KG1 (cell line): ENCODE measurements at regions not wholly inside any gene's neighbourhood (a gene's known extent, or its start where the extent isn't known, plus 50 kb on each side); places are given as distances from the start of the nearest gene placed in this dataset.

Experiments used
- DNase-seq: peaks from one replicate; lab custom pipeline; 2025; lab: John Stamatoyannopoulos, UW

- no peak for DNase-seq
These were observed 257.5 kb downstream of the IPMK start for GRCh38 chr10:58010073-58010702.

DNA sequence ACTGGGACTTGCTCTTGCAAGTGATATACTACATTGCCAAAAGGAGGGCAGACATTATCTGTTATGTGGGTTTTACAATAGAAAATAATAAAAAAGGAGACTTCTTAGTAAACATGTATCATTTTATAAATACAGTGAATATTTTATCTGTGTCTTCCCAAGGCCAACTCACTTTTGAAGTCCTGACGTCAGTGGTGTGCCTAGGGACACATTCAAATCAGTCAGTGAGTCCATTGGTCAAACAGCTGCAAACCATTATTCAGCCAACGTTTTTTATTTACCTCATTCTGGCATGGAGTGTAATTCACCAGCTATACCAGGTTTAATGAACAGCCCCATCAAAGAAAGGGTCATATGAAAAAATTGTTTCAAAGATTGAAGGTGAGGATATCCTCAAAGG lies 263.7 kb downstream of the IPMK start:
- DNase-seq: no peak

DNA sequence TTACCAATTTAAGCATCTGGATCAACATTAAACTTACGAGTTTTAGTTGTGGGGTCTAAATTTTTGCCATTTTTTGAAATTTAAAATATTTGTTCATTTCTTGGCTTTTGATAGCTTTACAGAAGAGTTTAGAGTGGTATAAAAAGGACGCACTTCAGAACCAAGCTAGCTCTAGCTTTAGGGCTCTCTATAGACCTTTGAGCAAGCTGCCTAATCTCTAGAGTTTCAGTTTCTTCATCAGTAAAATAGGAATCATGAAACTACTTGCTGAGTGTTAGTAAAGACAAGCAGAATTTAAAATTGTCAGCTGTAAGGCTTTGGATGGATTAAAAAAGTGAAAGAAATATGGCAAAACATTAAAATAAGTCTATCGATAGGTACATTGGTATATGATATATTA lies 266.5 kb downstream of the IPMK start:
- DNase-seq: no peak

- no peak for DNase-seq
These were observed 271.2 kb downstream of the IPMK start for GRCh38 chr10:57996536-57996935.

DNA sequence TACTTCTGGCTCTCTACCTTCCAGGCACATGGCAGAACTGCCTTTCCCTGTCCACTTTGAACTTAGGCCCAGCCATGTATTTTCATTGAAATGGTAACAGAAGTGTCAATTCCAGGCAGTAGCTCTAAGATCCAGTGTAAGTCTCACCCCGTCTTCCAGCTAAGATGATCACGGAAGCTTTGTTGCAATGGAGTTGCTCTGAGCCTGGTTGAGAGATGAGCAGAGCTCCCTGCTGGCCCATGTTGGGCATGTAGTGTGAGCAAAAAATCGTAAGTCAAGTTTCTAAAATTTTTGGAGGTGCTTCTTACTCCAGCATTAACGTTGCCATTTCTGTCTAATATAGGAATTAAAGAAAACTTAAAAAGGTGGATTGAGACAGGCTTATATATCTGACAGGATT lies 274.4 kb downstream of the IPMK start:
- DNase-seq: no peak

- DNase-seq: no peak
These were observed 275.2 kb downstream of the IPMK start for GRCh38 chr10:57992321-57993077.

GRCh38 chr10:57988964-57989363 lies 278.7 kb downstream of the IPMK start:
- DNase-seq: no peak

DNA sequence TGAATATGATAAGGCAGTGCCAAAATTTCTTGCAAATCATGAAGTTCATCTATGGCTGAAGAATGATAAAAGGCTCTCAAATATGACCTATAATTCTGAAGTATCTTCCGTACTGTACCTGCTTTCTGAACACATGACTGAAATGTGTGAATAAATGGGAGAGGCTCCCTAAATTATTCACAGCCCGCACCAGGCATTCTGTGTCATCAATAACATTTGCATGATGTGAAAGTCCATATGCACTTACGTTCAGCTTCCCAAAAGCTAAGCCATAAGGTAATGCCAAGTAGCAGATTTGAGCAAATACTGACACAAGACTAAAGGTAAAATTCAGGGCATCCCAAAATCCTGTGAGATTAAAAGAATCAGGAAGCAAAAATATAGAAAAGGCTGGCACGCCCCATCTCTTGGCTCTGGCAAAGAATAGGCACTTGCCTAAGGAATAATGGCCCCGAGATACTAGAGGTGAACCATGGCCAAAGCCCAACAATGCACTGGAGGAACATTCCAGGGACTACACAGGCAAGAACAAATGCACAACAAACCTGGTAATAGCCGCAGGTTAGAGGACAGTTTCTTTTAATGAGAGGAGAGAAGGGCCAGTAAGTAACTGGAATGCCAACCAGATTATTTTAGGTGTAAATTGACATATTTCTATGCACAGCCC lies 280.5 kb downstream of the IPMK start:
- no peak for DNase-seq

- no peak for DNase-seq
These were observed 281.3 kb downstream of the IPMK start for GRCh38 chr10:57986422-57986821.

DNA sequence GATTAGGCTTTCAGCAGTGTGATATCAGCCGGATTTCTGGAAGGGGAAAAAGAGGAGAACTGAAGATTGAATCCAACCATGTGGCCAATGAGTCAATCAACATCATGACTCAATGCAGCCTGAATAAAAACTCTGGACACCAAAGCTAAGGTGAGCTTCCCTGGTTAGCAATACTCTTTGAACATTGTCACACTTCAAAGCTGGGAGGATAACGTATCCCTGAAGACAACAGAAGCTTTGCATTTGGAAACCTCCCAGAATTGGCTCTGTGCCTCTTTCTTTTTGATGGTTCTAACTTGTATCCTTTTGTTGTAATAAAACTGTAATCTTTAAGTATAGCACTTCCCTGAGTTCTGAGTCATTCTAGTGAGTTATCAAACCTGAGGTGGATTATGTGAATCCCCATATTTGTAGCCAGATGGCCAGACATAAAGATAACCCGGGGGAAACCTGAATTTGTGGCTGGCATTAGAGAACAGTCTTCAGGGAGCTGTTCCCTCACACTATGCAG lies 284.4 kb downstream of the IPMK start:
- DNase-seq: no peak

DNA sequence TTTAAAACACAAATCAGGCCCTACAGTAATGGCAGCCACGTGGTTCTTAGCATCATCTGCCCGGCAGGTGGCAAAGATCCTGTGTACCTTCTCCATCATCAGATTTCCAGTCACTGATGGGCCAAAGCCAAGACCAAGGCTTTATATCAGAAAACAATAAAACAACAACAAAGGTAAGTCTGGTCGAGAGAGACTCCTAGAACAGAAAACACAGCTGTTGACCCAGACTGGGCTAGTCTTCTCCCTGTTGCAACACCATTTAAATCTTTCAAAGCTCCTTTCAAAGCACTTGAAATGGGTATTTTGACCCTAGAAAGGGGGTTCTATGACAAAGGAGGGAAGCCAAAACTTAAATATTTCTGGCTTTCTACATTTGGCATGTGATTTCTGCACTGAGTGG lies 285.6 kb downstream of the IPMK start:
- DNase-seq: no peak

GRCh38 chr10:57979956-57980355 lies 287.7 kb downstream of the IPMK start:
- DNase-seq: no peak

GRCh38 chr10:57979491-57979890 lies 288.2 kb downstream of the IPMK start:
- no peak for DNase-seq

GRCh38 chr10:57977262-57977661 lies 290.4 kb downstream of the IPMK start:
- no peak for DNase-seq

- no peak for DNase-seq
These were observed 294.2 kb downstream of the IPMK start for GRCh38 chr10:57973451-57973850.

DNA sequence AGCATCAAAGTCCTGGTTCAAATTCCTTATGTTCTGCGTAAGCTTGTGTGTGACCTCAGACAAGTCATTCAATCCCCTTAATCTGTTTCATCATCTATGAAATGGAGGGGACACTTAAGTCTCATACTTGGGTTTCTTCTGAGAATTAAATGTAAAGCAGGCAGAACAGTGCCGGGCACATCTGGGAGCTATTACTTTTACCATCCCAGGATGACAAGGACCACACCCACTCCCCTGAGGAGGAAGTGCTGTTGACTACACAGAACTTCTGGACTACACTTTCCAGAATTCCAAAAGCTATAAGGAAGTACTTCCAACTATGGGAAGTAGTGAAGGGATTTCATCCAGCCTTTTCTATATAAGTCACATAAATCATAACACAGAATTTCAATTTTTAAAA lies 294.9 kb downstream of the IPMK start:
- DNase-seq: no peak

- DNase-seq: no peak
These were observed 299.2 kb downstream of the IPMK start for GRCh38 chr10:57968328-57969016.

DNA sequence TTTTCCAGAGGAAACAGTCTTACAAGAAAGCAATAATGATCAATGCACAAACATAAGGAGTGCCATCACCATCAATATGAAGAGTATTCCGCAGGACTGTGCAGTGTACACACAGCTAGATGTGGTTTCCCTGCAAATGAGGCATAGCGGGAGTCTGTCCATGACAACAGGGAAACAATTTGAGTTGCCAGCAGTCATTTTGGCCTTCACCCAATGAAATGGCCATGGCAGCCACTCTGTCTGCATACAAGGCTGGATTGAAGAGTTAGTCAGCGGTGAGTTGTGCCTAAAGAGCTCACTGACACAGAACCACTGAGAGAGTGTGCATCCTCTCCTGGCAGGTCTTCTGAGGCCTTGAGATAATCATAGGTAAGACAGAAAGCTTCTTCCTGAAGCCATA lies 303.3 kb downstream of the IPMK start:
- DNase-seq: no peak

- no peak for DNase-seq
These were observed 304.1 kb downstream of the IPMK start for GRCh38 chr10:57963546-57963945.

GRCh38 chr10:57962839-57963238 lies 304.9 kb downstream of the IPMK start:
- DNase-seq: no peak

GRCh38 chr10:57961487-57961886 lies 306.2 kb downstream of the IPMK start:
- no peak for DNase-seq

- DNase-seq: no peak
These were observed 307.3 kb downstream of the IPMK start for GRCh38 chr10:57960406-57960805.
